ENCODE measurements at regions not wholly inside any gene's neighbourhood (a gene's known extent, or its start where the extent isn't known, plus 50 kb on each side); places are given as distances from the start of the nearest gene placed in this dataset.
A peak's percentile ranks its signal among the peaks of the same experiment; 100 is the strongest.

GRCh38 chr11:130999086-130999485 is 82.8 kb upstream of the SNX19 start:
- TF ChIP-seq, protein P1, sequence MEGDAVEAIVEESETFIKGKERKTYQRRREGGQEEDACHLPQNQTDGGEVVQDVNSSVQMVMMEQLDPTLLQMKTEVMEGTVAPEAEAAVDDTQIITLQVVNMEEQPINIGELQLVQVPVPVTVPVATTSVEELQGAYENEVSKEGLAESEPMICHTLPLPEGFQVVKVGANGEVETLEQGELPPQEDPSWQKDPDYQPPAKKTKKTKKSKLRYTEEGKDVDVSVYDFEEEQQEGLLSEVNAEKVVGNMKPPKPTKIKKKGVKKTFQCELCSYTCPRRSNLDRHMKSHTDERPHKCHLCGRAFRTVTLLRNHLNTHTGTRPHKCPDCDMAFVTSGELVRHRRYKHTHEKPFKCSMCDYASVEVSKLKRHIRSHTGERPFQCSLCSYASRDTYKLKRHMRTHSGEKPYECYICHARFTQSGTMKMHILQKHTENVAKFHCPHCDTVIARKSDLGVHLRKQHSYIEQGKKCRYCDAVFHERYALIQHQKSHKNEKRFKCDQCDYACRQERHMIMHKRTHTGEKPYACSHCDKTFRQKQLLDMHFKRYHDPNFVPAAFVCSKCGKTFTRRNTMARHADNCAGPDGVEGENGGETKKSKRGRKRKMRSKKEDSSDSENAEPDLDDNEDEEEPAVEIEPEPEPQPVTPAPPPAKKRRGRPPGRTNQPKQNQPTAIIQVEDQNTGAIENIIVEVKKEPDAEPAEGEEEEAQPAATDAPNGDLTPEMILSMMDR (IDR thresholded peaks at IDR 0.05; ENCODE audit: low read depth, low read length), result no peak
- DNase-seq (ENCODE audit: extremely low read depth, low read depth), result no peak

DNA sequence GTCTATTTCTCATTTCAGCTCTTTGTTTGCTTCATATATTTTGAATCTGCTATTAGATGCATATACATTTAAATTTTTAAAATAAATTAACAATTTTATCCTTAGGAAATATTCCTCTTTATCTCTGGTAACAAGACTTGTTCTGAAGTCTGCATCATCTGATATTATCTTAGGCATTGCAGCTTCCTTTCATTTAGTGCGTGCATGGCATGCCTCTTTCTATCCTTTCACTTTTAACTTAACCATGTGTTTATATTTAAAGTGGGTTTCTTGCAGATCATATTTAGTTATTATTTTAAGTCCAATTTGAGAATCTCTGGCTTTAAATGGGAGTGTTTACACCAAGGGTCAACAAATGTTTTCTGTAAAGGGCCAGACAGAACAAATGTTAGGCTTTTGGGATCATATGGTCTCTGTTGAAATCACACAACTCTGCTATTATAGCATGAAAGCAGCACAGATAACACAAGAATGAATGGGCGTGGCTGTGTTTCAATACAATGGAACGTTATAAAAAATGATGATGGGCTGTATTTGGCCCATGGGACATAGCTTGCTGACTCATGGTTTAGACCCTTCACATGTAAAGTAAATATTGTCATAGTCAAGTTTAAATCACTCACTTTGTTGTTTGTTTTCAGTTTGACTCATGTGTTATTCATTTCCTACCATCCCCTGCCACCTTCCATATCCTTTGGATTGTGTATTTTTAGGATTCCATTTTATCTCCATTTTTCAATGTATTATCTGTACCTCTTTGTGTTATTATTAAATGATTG is 83.9 kb upstream of the SNX19 start:
- peak; percentile 87 for DNase-seq (ENCODE audit: extremely low read depth, low read depth)

DNA sequence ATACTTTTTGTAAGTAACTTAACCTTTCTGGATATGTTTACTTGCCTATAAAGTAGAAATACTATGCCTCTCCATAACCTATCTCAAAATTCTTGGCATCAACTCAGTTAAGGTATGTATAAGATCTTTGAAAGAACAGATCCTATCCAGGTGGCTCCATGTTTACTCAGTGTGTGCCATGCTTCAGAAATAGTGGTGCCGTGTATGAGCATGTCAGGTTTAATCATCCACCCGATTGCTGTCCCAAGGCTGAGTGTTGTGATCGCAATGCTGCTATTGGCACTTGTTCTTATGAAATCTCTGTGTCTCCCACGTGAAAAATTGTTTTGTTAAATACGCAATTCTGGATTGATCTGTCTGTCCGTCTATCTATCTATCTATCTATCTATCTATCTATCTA is 85.9 kb upstream of the SNX19 start:
- no peak for DNase-seq (ENCODE audit: extremely low read depth, low read depth)
- TF ChIP-seq, protein P1 (IDR thresholded peaks at IDR 0.05; ENCODE audit: low read depth, low read length), result no peak

More for the DNA sequence above, 83.9 kb upstream of the SNX19 start:
- TF ChIP-seq, protein P1 (IDR thresholded peaks at IDR 0.05; ENCODE audit: low read depth, low read length), result no peak

GRCh38 chr11:131005829-131006228 is 89.5 kb upstream of the SNX19 start:
- DNase-seq (ENCODE audit: extremely low read depth, low read depth), result no peak
- TF ChIP-seq, protein P1 (IDR thresholded peaks at IDR 0.05; ENCODE audit: low read depth, low read length), result no peak

- no peak for DNase-seq (ENCODE audit: extremely low read depth, low read depth)
Measured at GRCh38 chr11:131025020-131025419, 108.7 kb upstream of the SNX19 start.

GRCh38 chr11:131025421-131026125 is 109.3 kb upstream of the SNX19 start:
- TF ChIP-seq, protein P1 (IDR thresholded peaks at IDR 0.05; ENCODE audit: low read depth, low read length), result no peak
- no peak for DNase-seq (ENCODE audit: extremely low read depth, low read depth)

More at GRCh38 chr11:131025020-131025419, 108.7 kb upstream of the SNX19 start:
- TF ChIP-seq, protein P1 (IDR thresholded peaks at IDR 0.05; ENCODE audit: low read depth, low read length), result peak; percentile 72

DNA sequence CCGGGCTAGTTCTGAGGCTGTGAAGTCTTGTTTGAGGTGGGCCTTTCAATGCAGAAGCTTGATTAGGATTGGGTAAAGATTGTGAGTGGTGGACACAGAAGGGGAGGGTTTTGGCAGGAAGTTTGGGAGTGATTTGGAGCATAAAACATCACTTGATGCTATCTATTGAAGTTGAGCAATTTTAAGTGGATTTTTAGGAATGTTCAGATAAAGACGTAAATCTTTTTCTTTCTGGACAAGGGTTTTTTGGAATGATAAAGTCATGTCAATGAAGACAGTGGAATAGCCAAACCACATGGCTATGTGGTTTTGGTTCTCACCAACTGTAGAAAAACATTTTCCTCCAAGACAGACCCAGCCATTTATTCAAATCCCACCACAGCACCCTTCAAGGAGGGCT is 111.2 kb upstream of the SNX19 start:
- DNase-seq (ENCODE audit: extremely low read depth, low read depth), result no peak
- TF ChIP-seq, protein P1 (IDR thresholded peaks at IDR 0.05; ENCODE audit: low read depth, low read length), result no peak
